PC-9 (cell line): ENCODE measurements at regions not wholly inside any gene's neighbourhood (a gene's known extent, or its start where the extent isn't known, plus 50 kb on each side); places are given as distances from the start of the nearest gene placed in this dataset.
"Not testable (repeated sequence)": the region's sequence is repeated elsewhere in the genome, so short reads cannot be mapped to it uniquely, and the experiment has no call there.

Source experiments
- BruUV-seq: library from RNA; stranded (reverse); fragments of 400-500 nt; replicated peaks from 2 replicates; lab custom pipeline; 2021; lab: Mats Ljungman, UMichigan
- CTCF ChIA-PET: fragments of 300-600 bp; sonication (Branson Sonifier 250); formaldehyde crosslinking; loops from one replicate; lab custom pipeline; 2022; ENCODE audit warnings: antibody characterized with exemption; lab: Charles Lee
- POLR2A ChIA-PET: fragments of 300-600 bp; sonication (Branson Sonifier 250); formaldehyde crosslinking; loops from one replicate; lab custom pipeline; 2022; ENCODE audit warnings: antibody characterized with exemption; ENCODE audit not compliant: unreplicated experiment; lab: Charles Lee
- DNase-seq, 2 experiments: peaks; one replicate each; pipeline versions ENCODE4 v3.0.0 to v3.0.0-alpha.2; 2015 to 2022; ENCODE audit warnings: mixed read lengths in 1 of 2
- H2AFZ ChIP-seq: fragments of 200-600 bp; sonication (generic); 2 replicates; pipeline ENCODE4 v1.8.1; 2017; ENCODE audit warnings: antibody characterized with exemption
- H3F3A ChIP-seq: fragments of 200-600 bp; sonication (generic); 2 replicates; pipeline ENCODE4 v1.8.1; 2017; ENCODE audit warnings: antibody characterized with exemption, mild to moderate bottlenecking, low read depth; ENCODE audit not compliant: insufficient read depth
- H3K27ac ChIP-seq: fragments of 200-600 bp; sonication (generic); 2 replicates; pipeline ENCODE4 v1.6.1; 2016; ENCODE audit warnings: mixed run types
- H3K27me3 ChIP-seq: fragments of 200-600 bp; sonication (generic); 2 replicates; pipeline ENCODE4 v1.6.1; 2016; ENCODE audit warnings: low read depth, mixed run types; ENCODE audit not compliant: insufficient read depth
- H3K36me3 ChIP-seq: fragments of 200-600 bp; sonication (generic); 2 replicates; pipeline ENCODE4 v1.6.1; 2016; ENCODE audit warnings: low read depth, mixed run types
- H3K4me1 ChIP-seq: fragments of 200-600 bp; sonication (generic); replicated peaks from 2 replicates; pipeline ENCODE4 v1.6.1; 2016; ENCODE audit warnings: mixed run types; ENCODE audit not compliant: insufficient read depth
- H3K4me2 ChIP-seq: fragments of 200-600 bp; sonication (generic); 2 replicates; pipeline ENCODE4 v1.6.1; 2017; ENCODE audit warnings: mixed run types
- H3K4me3 ChIP-seq: fragments of 200-600 bp; sonication (generic); 2 replicates; pipeline ENCODE4 v1.6.1; 2016; ENCODE audit warnings: mixed run types
- H3K79me2 ChIP-seq: fragments of 200-600 bp; sonication (generic); 2 replicates; pipeline ENCODE4 v1.6.1; 2017; ENCODE audit warnings: low read depth, mixed run types
- H3K9me2 ChIP-seq: fragments of 200-600 bp; sonication (generic); 2 replicates; pipeline ENCODE4 v1.8.1; 2017; ENCODE audit warnings: mild to moderate bottlenecking; ENCODE audit not compliant: insufficient read depth
- H3K9me3 ChIP-seq: fragments of 200-600 bp; sonication (generic); 2 replicates; pipeline ENCODE4 v1.8.1; 2016; ENCODE audit warnings: low read depth; ENCODE audit not compliant: insufficient read depth
- H4K20me1 ChIP-seq: fragments of 200-600 bp; sonication (generic); 2 replicates; pipeline ENCODE4 v1.8.1; 2017; ENCODE audit not compliant: insufficient read depth
- CTCF ChIP-seq: fragments of 200-600 bp; sonication (generic); conservative IDR thresholded peaks from 2 replicates; pipeline ENCODE4 v1.6.1; 2017; ENCODE audit warnings: mixed run types, antibody characterized with exemption, mild to moderate bottlenecking, moderate library complexity
- EZH2 ChIP-seq: fragments of 200-600 bp; sonication (generic); IDR thresholded peaks from 2 replicates; pipeline ENCODE4 v1.8.0; 2017; ENCODE audit warnings: antibody characterized with exemption, low read depth
- intact Hi-C: fragments of 100-400 bp; cut with micrococcal nuclease; formaldehyde crosslinking; loops from one replicate; pipeline ENCODE4 v1.10.0; 2022; ENCODE audit not compliant: unreplicated experiment

DNA sequence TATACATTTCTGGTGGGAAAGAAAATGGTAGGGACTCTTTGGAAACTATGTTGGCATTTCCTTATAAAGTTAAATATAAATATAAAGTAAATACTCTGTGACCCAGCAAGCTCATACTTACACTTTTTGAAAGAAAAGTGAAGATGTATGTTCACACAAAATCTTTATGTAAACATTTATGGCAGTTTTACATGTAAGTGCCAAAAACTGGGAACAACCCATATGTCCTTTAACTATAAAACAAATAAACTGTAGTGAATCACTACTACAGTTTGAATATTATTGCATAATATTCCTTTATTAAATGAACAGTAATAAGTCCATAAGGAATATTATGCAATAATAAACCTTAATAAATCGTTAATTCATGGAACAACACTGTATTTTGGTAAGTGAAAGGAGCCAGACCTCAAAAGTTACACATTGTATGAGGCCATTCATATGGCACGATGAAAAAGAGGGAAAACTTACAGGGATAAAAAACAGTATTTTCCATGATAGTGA, 1660.3 kb upstream of the LRRTM3 start:
- Histone ChIP-seq H2AFZ (no peak overlapping the region), H3K4me2 (no peak overlapping the region)
- POLR2A ChIA-PET = no interaction called here

DNA sequence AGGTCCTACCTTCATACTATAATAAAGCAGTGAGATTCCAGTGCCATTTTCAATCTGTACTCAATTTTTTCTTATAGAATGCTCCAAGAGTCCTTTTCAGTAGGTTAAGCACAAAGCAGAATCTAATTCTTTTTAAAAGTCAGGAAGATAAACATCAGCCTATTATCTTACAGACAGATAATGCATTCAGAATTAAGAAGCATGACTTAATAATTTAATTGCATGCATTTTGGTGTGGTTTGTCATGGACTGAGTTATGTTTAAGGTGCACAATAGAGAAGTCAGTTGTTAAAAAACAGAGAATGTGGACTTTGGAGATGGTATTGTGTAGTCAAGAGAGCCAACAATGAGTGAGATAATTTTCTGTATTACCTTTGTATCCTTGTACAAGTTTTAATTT, 1656.3 kb upstream of the LRRTM3 start:
- H3K4me1 ChIP-seq, H3F3A ChIP-seq, H3K9me2 ChIP-seq, DNase-seq, H3K9me3 ChIP-seq, CTCF ChIA-PET, BruUV-seq, H3K4me3 ChIP-seq, intact Hi-C loops, H3K27ac ChIP-seq, H4K20me1 ChIP-seq, H3K27me3 ChIP-seq, H3K79me2 ChIP-seq, H3K4me2 ChIP-seq, H3K36me3 ChIP-seq, POLR2A ChIA-PET, H2AFZ ChIP-seq: not testable (repeated sequence)

More for the DNA sequence above, 1660.3 kb upstream of the LRRTM3 start:
- TF ChIP-seq CTCF (no peak), EZH2 (no peak)
- Histone ChIP-seq H3K36me3 (no peaks in the 10 kb centered on the region), H3K4me3 (no peak overlapping the region), H4K20me1 (no peaks in the 10 kb centered on the region), H3K9me2 (no peaks in the 10 kb centered on the region), H3K4me1 (no peaks in the 10 kb centered on the region), H3K27ac (no peak overlapping the region), H3K9me3 (no peaks in the 10 kb centered on the region; the same call in 1 of the 2 replicates), H3F3A (no peaks in the 10 kb centered on the region), H3K79me2 (no peaks in the 10 kb centered on the region), H3K27me3 (no peaks in the 10 kb centered on the region)
- no TSS peak for BruUV-seq
- no peak for DNase-seq
- intact Hi-C loops = no loop called here
- CTCF ChIA-PET = no interaction called here

GRCh38 chr10:65270969-65271368, 1654.9 kb upstream of the LRRTM3 start:
- 0 out of 2 replicates have a peak overlapping the region, but pooled peaks have one; percentile 15 for H2AFZ ChIP-seq
- no peaks in the 10 kb centered on the region for H4K20me1 ChIP-seq
- no peaks in the 10 kb centered on the region for H3F3A ChIP-seq
- CTCF ChIA-PET = no interaction called here
- no peak overlapping the region for H3K27ac ChIP-seq
- H3K36me3 ChIP-seq = no peaks in the 10 kb centered on the region
- H3K4me1 ChIP-seq = no peaks in the 10 kb centered on the region
- intact Hi-C loops = no loop called here
- H3K4me2 ChIP-seq = no peak overlapping the region
- no peaks in the 10 kb centered on the region for H3K27me3 ChIP-seq
- BruUV-seq = no TSS peak
- H3K79me2 ChIP-seq = no peaks in the 10 kb centered on the region
- H3K4me3 ChIP-seq = no peak overlapping the region
- H3K9me3 ChIP-seq = no peaks in the 10 kb centered on the region; the same call in 1 of the 2 replicates
- no peak for DNase-seq
- no peaks in the 10 kb centered on the region for H3K9me2 ChIP-seq
- no peak for TF ChIP-seq CTCF
- TF ChIP-seq EZH2 = no peak
- POLR2A ChIA-PET = no interaction called here

DNA sequence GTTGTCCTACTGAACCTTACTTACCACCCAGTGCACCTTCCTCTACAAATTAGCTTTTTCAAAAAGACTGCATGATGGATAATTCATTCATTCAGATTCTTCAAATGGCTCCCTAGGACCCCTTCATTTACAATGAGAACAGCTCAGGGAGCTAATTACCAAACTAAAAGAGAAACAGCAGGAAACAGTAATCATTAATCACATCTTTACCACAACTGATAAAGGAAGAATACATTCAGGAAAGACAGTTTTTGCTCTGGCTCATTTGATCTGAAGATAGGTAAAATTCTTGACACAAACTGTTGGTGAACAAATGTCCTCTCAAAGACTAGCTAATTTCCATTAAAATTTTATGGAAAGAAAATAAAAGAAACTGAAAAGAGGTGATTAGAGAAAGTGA, 1652.7 kb upstream of the LRRTM3 start:
- Histone ChIP-seq H3K79me2 (no peaks in the 10 kb centered on the region), H2AFZ (no peak overlapping the region), H3K4me3 (no peak overlapping the region), H4K20me1 (no peaks in the 10 kb centered on the region), H3K4me2 (no peak overlapping the region), H3K9me2 (no peaks in the 10 kb centered on the region), H3K9me3 (no peaks in the 10 kb centered on the region; the same call in 1 of the 2 replicates), H3K27me3 (no peaks in the 10 kb centered on the region), H3K4me1 (no peaks in the 10 kb centered on the region), H3K36me3 (no peaks in the 10 kb centered on the region), H3F3A (no peaks in the 10 kb centered on the region), H3K27ac (no peak overlapping the region)
- no TSS peak for BruUV-seq
- DNase-seq = no peak
- POLR2A ChIA-PET = interaction anchor here (0.6 kb wide), 1 partner anchor 67 kb away, joined by 3 read pairs; no protein-coding TSS in a partner anchor
- intact Hi-C loops = no loop called here
- TF ChIP-seq EZH2 = no peak
- no peak for TF ChIP-seq CTCF
- CTCF ChIA-PET = no interaction called here
